Activated naive CD8-positive, alpha-beta T cell treated with anti-CD3 and anti-CD28 coated beads, Interleukin-2, amount 10 ng/mL, durations not matched to agents 7 days and 5 days (primary cell): ENCODE measurements at regions not wholly inside any gene's neighbourhood (a gene's known extent, or its start where the extent isn't known, plus 50 kb on each side); places are given as distances from the start of the nearest gene placed in this dataset.

ENCODE experiments used
- ATAC-seq: fragments of 150-1000 bp; cut with Tn5 transposase; one replicate; pipeline ENCODE4 v1.10.0; 2021; ENCODE audit warnings: low read depth, moderate library complexity
- POLR2A ChIA-PET: fragments of 350-600 bp; sonication (Branson Sonifier 250); formaldehyde crosslinking; loops from one replicate; lab custom pipeline; 2021; ENCODE audit warnings: antibody characterized with exemption; lab: Charles Lee
- DNase-seq: peaks from one replicate; pipeline ENCODE4 v3.0.0; 2021
- H3K27ac Mint-ChIP-seq: one replicate; pipeline ENCODE4 v1.8.0; 2022; ENCODE audit warnings: mild to moderate bottlenecking, mixed read lengths
- H3K27me3 Mint-ChIP-seq: one replicate; pipeline ENCODE4 v1.8.0; 2022; ENCODE audit warnings: mild to moderate bottlenecking, moderate library complexity, mixed read lengths
- H3K36me3 Mint-ChIP-seq: one replicate; pipeline ENCODE4 v1.8.0; 2021; ENCODE audit warnings: mild to moderate bottlenecking, mixed read lengths
- H3K4me1 Mint-ChIP-seq: one replicate; pipeline ENCODE4 v1.8.0; 2021; ENCODE audit warnings: mixed read lengths
- H3K4me3 Mint-ChIP-seq: one replicate; pipeline ENCODE4 v1.8.0; 2022; ENCODE audit warnings: mild to moderate bottlenecking, moderate library complexity, mixed read lengths
- H3K9me3 Mint-ChIP-seq: one replicate; pipeline ENCODE4 v1.8.0; 2021; ENCODE audit warnings: mixed read lengths

- no peak for DNase-seq
- H3K9me3 Mint-ChIP-seq: no peaks in the 10 kb centered on the region
- no peak for ATAC-seq
- H3K27ac Mint-ChIP-seq: no peak overlapping the region
- POLR2A ChIA-PET: no interaction called here
- H3K36me3 Mint-ChIP-seq: no peaks in the 10 kb centered on the region
- H3K27me3 Mint-ChIP-seq: no peaks in the 10 kb centered on the region
- no peaks in the 10 kb centered on the region for H3K4me1 Mint-ChIP-seq
- no peak overlapping the region for H3K4me3 Mint-ChIP-seq
Observed at GRCh38 chr4:180727478-180727877, 1515.7 kb upstream of the TENM3 start.

- DNase-seq: no peak
- no peak for ATAC-seq
- Mint-ChIP-seq H3K27me3 (no peaks in the 10 kb centered on the region), H3K9me3 (no peaks in the 10 kb centered on the region), H3K27ac (no peak overlapping the region), H3K4me3 (no peak overlapping the region), H3K4me1 (no peaks in the 10 kb centered on the region), H3K36me3 (no peaks in the 10 kb centered on the region)
- POLR2A ChIA-PET: no interaction called here
Observed at GRCh38 chr4:180734753-180735432, 1508.3 kb upstream of the TENM3 start.

GRCh38 chr4:180741703-180742102 lies 1501.5 kb upstream of the TENM3 start:
- Mint-ChIP-seq H3K4me1 (no peaks in the 10 kb centered on the region), H3K27me3 (no peaks in the 10 kb centered on the region), H3K27ac (no peak overlapping the region), H3K36me3 (no peaks in the 10 kb centered on the region), H3K4me3 (no peak overlapping the region), H3K9me3 (no peaks in the 10 kb centered on the region)
- no peak for DNase-seq
- no peak for ATAC-seq
- POLR2A ChIA-PET: no interaction called here

GRCh38 chr4:180745019-180745418 lies 1498.2 kb upstream of the TENM3 start:
- Mint-ChIP-seq H3K27me3 (no peaks in the 10 kb centered on the region), H3K36me3 (no peaks in the 10 kb centered on the region), H3K4me3 (no peak overlapping the region), H3K27ac (no peak overlapping the region), H3K9me3 (no peaks in the 10 kb centered on the region), H3K4me1 (no peaks in the 10 kb centered on the region)
- ATAC-seq (no peak), DNase-seq (no peak)
- POLR2A ChIA-PET: no interaction called here

GRCh38 chr4:180751009-180751408 lies 1492.2 kb upstream of the TENM3 start:
- Mint-ChIP-seq H3K27ac (no peak overlapping the region), H3K4me3 (no peak overlapping the region), H3K9me3 (no peaks in the 10 kb centered on the region), H3K36me3 (no peaks in the 10 kb centered on the region), H3K27me3 (no peaks in the 10 kb centered on the region), H3K4me1 (no peaks in the 10 kb centered on the region)
- ATAC-seq (no peak), DNase-seq (no peak)
- POLR2A ChIA-PET: no interaction called here

GRCh38 chr4:180757927-180758326 lies 1485.3 kb upstream of the TENM3 start:
- Mint-ChIP-seq H3K4me1 (no peaks in the 10 kb centered on the region), H3K27me3 (no peaks in the 10 kb centered on the region), H3K27ac (no peak overlapping the region), H3K9me3 (no peaks in the 10 kb centered on the region), H3K36me3 (no peaks in the 10 kb centered on the region), H3K4me3 (no peak overlapping the region)
- ATAC-seq (no peak), DNase-seq (no peak)
- POLR2A ChIA-PET: no interaction called here

- no peaks in the 10 kb centered on the region for H3K36me3 Mint-ChIP-seq
Observed at GRCh38 chr4:180766045-180766444, 1477.2 kb upstream of the TENM3 start.

GRCh38 chr4:180766944-180767729 lies 1476.1 kb upstream of the TENM3 start:
- no peaks in the 10 kb centered on the region for H3K27me3 Mint-ChIP-seq
- POLR2A ChIA-PET: no interaction called here
- H3K4me3 Mint-ChIP-seq: no peak overlapping the region
- ATAC-seq (no peak), DNase-seq (no peak)
- no peaks in the 10 kb centered on the region for H3K9me3 Mint-ChIP-seq
- no peaks in the 10 kb centered on the region for H3K4me1 Mint-ChIP-seq
- no peak overlapping the region for H3K27ac Mint-ChIP-seq
- H3K36me3 Mint-ChIP-seq: no peaks in the 10 kb centered on the region

More at GRCh38 chr4:180766045-180766444, 1477.2 kb upstream of the TENM3 start:
- POLR2A ChIA-PET: no interaction called here
- Mint-ChIP-seq H3K4me3 (no peak overlapping the region), H3K27ac (no peak overlapping the region), H3K27me3 (no peaks in the 10 kb centered on the region), H3K4me1 (no peaks in the 10 kb centered on the region), H3K9me3 (no peaks in the 10 kb centered on the region)
- DNase-seq (no peak), ATAC-seq (no peak)

GRCh38 chr4:180768610-180769009 lies 1474.6 kb upstream of the TENM3 start:
- no peaks in the 10 kb centered on the region for H3K4me1 Mint-ChIP-seq
- no peak overlapping the region for H3K27ac Mint-ChIP-seq
- no peaks in the 10 kb centered on the region for H3K9me3 Mint-ChIP-seq
- POLR2A ChIA-PET: no interaction called here
- DNase-seq (no peak), ATAC-seq (no peak)
- H3K4me3 Mint-ChIP-seq: no peak overlapping the region
- no peaks in the 10 kb centered on the region for H3K27me3 Mint-ChIP-seq
- no peaks in the 10 kb centered on the region for H3K36me3 Mint-ChIP-seq

GRCh38 chr4:180769791-180770190 lies 1473.4 kb upstream of the TENM3 start:
- DNase-seq (no peak), ATAC-seq (no peak)
- Mint-ChIP-seq H3K36me3 (no peaks in the 10 kb centered on the region), H3K4me1 (no peaks in the 10 kb centered on the region), H3K9me3 (no peaks in the 10 kb centered on the region), H3K27ac (no peak overlapping the region), H3K4me3 (no peak overlapping the region), H3K27me3 (no peaks in the 10 kb centered on the region)
- POLR2A ChIA-PET: no interaction called here

- Mint-ChIP-seq H3K27ac (no peak overlapping the region), H3K36me3 (no peaks in the 10 kb centered on the region), H3K4me1 (no peaks in the 10 kb centered on the region), H3K27me3 (no peaks in the 10 kb centered on the region), H3K4me3 (no peak overlapping the region), H3K9me3 (no peaks in the 10 kb centered on the region)
- ATAC-seq (no peak), DNase-seq (no peak)
- POLR2A ChIA-PET: no interaction called here
Observed at GRCh38 chr4:180770265-180770664, 1472.9 kb upstream of the TENM3 start.

GRCh38 chr4:180784940-180785339 lies 1458.3 kb upstream of the TENM3 start:
- H3K9me3 Mint-ChIP-seq: peaks cover 1% of the 10 kb centered on the region
- DNase-seq: no peak
- POLR2A ChIA-PET: no interaction called here
- ATAC-seq: no peak
- H3K27ac Mint-ChIP-seq: no peak overlapping the region
- no peaks in the 10 kb centered on the region for H3K4me1 Mint-ChIP-seq
- no peaks in the 10 kb centered on the region for H3K27me3 Mint-ChIP-seq
- no peak overlapping the region for H3K4me3 Mint-ChIP-seq
- no peaks in the 10 kb centered on the region for H3K36me3 Mint-ChIP-seq

GRCh38 chr4:180788729-180789128 lies 1454.5 kb upstream of the TENM3 start:
- Mint-ChIP-seq H3K4me1 (no peaks in the 10 kb centered on the region), H3K4me3 (no peak overlapping the region), H3K27me3 (no peaks in the 10 kb centered on the region), H3K9me3 (peaks cover 1% of the 10 kb centered on the region), H3K27ac (no peak overlapping the region), H3K36me3 (no peaks in the 10 kb centered on the region)
- DNase-seq (no peak), ATAC-seq (no peak)
- POLR2A ChIA-PET: no interaction called here

GRCh38 chr4:180789929-180790328 lies 1453.3 kb upstream of the TENM3 start:
- Mint-ChIP-seq H3K27ac (no peak overlapping the region), H3K9me3 (peaks cover 1% of the 10 kb centered on the region), H3K4me1 (no peaks in the 10 kb centered on the region), H3K4me3 (no peak overlapping the region), H3K27me3 (no peaks in the 10 kb centered on the region), H3K36me3 (no peaks in the 10 kb centered on the region)
- POLR2A ChIA-PET: no interaction called here
- no peak for ATAC-seq
- no peak for DNase-seq
